ENCODE measurements at regions not wholly inside any gene's neighbourhood (a gene's known extent, or its start where the extent isn't known, plus 50 kb on each side); places are given as distances from the start of the nearest gene placed in this dataset.
"Not testable (repeated sequence)": the region's sequence is repeated elsewhere in the genome, so short reads cannot be mapped to it uniquely, and the experiment has no call there.

DNA sequence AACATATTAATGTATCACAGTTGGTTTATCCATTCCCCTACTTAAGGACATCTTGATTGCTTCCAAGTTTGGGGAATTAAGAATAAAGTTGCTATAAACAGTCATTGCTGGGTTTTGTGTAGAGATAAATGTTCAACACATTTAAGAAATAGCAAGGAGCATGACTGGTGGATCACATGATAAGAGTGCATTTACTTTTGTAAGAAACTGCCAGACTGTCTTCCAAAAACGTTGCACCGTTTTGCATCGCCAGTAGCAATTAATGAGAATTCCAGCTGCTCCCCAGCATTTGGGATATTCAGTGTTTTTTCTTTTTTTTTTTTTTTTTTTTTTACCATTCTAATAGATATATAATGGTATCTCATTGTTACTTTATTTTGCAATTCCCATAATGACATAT lies 695.7 kb upstream of the GJE1 start:
- DNase-seq, result no peak

DNA sequence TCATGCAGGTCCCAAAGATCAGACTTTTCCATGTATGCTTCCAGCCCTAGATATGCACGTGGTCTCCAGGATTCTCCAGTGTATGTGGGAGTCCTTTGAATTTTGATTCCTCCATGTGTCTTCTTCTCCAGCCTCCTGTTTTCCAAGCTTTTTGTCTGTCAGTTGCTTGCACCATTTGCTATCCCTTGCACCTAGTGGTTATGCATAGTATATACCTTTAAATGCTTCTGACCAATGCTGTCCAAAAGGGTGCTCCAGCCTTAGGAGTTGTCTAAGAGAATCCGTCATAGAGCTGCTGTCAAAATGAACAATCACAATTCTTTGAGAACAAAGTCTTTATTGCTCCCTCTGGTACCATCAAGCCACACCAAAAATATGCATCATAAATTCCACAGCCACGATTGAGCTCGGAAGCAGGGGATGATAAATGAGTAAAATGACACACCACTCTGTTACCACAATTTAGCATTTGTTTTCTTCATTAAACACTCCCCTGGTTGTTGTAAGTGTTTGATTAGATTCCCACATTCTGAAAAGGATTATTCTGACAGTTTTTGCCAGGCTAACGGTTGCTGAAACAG lies 706.2 kb upstream of the GJE1 start:
- DNase-seq, result no peak

DNA sequence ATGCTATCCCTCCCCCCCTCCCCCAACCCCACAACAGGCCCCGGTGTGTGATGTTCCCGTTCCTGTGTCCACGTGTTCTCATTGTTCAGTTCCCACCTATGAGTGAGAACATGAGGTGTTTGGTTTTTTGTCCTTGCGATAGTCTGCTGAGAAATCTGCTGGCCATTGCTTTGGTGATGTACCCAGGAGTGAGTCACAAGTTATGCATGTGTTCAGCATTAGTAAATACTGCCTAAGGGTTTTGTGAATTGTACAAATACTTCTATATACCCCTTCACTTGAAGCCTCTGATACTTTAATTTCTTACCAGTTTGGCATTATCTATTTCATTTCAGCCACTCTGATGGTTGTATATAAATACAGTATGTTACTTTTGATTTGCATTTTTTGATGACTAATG lies 711.3 kb upstream of the GJE1 start:
- no peak for DNase-seq

DNA sequence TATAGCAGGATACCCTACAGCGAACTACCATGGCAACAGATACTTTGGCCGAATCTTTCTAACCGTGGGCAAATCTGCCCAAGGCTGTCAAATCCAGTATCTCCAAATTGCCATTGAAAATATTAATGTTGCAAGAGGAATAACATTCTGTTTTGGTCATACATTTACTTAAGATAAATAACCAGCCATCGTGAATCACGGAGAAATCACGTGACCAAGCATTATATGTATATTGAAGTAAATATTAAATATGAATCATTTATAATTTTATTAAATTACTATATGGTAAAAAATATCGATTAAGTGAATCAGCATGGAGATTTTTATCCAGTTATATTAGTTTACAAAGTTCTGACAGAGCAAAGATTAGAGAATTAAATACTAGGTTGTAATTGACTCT lies 714.6 kb upstream of the GJE1 start:
- DNase-seq, result no peak

DNA sequence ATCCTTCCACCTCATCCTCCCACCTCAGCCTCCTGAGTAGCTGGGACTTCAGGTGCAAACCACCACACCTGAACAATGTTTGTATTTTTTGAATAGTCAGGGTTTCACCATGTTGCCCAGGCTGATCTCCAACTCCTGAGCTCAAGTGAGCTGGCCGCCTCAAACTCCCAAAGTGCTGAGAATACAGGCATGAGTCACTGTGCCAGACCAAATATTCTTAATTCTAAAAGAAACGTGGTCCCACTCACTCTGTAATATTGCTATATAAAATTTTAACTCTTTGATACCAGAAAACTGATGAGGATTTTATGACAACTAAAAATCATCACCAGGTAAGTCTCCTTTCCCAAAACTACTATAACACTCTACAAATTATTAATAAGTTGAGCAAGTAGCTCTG lies 716.8 kb upstream of the GJE1 start:
- DNase-seq, result no peak

DNA sequence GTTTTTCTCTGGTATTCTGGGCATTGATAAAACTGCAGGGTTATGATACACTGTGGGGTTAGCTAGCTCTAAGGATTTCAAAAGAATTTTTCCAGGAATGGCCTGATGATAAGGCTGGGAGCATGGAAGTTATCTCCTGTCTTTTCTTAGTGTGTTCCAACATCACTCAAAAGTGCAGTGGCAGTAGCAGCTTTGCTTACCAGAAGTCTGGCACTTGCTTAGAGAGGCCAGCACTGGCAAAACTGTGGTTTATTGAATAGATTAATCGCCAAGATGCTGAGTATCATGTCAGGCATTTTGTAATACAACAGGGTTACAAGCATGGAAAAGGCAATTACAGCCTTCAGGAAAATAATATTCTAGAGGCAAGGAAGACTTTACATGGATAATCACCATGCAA lies 719.5 kb upstream of the GJE1 start:
- no peak for DNase-seq

DNA sequence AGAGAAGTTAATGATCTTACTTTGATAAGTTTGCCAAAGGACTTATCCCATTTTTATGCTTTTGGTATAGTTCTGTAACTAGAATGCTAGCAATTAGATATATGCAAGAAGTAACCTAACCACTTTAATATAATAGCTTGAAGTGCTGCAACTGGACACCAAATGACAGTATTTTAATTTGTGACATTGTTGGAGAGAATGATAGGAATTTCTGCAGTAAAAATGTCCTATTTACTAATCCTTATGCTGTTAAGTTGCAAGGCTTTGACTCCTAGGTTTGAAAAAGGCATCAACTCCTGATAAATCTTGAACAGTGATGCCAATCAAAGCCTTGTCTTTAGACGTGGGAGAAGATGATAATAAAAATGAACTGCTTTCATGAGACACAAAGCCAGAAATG lies 726.0 kb upstream of the GJE1 start:
- DNase-seq, result no peak

DNA sequence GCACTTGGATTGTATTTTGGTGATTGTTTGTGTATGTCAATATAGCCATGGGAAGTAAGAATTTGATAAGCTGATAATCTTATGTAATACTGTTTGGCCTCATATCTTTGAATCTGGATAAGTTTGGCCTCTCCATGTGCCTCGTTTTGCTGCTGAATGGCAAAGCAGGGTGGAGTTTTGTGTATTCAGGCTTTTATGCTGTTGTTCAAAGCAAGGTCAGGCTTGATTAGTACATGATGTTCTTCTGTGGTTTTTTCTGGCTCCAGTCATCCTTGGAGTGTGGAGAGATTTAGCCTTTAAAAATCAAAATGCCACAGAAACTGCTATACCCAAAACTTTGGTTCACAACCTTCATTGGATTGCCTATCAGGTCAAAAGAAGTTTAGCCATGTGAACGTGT lies 728.9 kb upstream of the GJE1 start:
- DNase-seq, result no peak

DNA sequence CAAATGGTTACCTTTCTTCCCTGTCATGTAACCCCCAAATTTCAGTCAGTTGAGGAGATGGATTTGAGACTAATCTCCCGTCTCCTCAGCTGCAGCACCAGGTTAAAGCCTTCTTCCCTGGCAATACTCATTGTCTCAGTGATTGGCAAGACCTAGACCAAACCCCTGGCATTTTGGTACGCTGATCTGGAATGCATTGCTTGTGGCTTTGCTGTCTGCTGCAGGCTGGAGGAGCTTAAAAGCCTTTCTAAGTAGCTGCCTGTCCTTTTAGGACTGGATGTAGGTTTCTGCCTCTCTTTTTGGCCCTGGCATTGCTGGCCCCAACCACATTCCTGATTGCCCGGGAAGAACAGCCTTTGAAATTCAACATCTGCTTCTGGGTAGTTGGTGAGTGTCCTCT lies 729.6 kb upstream of the GJE1 start:
- DNase-seq, result no peak

DNA sequence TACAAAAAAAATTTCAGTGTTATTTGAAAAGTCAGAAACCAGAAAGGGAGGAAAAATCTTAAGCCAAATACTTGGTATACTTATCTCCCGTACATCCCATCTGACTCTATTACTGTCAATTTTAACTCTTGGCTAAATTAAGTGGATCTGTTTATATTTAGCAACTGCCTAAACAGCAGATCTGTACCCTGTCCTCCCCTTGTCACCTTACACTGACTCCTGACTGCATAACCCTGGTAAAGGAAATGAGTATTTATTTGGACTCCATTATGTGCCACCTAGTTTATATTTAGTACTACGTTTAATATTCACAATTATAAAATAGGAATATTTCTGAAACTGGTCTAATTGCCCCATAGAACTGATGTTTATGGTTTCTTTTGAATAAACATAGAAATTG lies 730.2 kb upstream of the GJE1 start:
- DNase-seq, result no peak

DNA sequence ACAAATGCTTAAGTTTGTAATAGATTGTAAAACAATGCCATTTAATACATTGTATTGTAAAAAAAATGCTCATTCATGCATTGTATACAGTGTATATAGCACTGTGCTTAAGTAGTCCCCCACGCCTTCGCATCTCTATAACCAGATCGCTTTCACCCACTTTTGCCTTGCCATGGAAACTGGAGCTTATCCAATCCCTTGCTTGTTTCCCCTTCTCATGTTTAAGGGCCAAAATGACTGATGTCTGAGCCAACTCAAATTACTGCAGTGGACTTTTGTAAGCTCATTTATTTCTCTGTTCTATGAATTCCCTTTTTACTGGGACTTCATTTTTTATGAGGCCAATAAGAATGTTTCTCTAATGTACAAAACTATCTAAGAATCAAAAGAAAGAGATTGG lies 730.9 kb upstream of the GJE1 start:
- no peak for DNase-seq

DNA sequence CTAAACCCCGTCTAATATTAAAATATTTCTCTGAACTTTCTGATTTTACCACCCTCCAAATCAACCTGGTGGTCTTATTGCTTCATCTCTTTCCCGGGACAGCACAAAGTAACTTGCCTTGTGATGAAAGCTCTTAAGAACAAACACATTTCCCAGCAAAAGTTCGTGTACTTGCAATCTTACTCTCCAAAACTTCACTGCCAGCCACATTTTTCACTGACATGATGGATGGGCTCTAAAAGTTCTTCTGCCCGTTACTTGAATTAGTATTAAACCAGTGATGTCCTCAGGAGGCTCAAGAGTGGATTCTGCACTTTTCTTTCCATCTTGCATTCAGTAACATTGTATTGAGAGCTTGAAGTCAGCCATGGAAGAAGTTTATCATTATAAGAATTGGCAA lies 731.6 kb upstream of the GJE1 start:
- no peak for DNase-seq

DNA sequence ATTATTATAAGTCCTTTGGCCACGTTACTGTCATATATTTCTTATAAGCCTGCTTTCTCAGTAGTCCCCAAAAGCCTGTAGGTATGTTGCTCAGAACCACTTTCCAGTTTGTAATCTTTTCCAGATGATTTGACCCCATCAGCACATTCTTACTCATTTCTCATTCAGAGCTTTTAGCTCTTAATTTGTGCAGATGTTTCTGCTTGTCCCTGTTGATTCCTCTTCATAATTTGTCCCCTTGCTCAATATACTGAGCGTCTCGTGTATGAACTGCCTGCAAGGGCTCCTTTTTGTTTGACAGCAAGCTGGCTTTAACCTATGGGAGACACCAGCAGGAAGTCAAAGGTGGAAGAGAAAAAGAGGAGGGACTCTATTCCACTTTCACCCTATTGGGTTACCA lies 733.8 kb upstream of the GJE1 start:
- DNase-seq, result no peak

DNA sequence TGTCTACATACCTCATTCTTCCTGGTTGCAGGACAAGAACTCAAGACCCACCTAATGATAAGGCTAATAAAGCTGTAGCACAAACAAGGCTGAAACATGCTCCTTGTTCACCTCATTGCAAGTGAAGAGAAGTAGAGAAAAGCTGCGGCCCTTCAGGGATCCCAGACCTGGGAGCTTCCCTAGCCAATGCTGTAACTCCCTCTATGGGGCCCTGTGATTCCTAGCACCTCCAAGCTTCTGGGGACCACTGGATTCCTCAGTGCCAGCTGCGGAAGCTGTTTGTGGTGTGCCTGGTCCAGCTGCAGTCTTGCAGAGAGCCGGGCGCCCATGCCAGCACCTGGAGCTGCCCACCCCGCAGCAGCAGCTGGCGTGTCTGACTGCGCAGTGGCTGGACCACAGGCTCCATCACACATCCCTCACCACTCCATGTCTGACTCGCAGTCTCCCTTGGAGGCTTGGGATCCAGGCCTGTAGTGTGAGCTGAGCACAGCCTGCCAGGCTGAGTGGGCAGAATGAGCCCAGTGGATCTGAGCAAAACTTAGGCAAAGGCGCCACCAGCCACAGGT lies 737.2 kb upstream of the GJE1 start:
- DNase-seq, result no peak

DNA sequence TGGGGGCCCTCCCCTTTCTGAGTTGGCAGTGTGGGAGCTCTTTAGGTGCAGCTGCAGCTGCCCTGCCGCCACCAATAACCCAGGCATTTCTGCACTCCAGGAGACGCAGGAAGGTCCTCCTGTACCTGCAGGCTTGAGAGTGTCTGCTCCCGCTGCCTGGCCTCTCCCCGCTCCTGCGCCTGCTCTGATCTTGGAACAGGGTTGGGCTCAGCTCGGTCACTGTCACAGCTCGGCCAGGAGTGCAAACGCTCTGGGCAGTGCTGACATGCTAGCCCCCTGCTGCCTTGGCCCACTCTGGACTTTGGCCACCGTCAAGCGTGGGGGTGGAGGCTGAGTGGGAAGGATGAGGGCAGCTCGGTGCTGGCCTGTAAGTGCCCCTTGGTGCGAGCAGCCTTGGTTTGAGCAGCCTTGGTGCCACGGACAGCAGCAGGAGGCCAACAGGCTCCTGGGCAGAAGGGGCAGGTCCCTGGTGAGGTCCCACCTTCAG lies 738.1 kb upstream of the GJE1 start:
- DNase-seq, result no peak

DNA sequence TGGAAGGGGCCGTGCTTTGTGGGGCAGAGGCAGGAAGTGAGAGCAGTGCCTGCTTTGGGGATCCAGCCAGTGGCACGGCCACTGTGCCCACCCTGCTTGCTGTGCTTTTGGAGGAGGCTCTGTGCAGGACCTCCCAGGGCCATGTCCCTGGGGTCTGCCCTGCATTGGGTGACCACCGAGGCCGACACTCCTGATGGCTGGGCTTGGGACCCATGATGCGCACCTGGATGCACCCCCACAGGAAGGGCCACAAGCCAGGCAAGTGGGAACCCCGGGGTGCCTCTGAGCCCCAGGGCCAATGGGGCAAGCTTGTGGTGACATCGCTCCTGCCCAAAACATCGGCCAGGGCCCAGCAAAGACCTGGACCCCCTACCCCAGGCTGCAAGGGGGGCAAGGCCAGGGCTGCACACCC lies 738.6 kb upstream of the GJE1 start:
- no peak for DNase-seq

DNA sequence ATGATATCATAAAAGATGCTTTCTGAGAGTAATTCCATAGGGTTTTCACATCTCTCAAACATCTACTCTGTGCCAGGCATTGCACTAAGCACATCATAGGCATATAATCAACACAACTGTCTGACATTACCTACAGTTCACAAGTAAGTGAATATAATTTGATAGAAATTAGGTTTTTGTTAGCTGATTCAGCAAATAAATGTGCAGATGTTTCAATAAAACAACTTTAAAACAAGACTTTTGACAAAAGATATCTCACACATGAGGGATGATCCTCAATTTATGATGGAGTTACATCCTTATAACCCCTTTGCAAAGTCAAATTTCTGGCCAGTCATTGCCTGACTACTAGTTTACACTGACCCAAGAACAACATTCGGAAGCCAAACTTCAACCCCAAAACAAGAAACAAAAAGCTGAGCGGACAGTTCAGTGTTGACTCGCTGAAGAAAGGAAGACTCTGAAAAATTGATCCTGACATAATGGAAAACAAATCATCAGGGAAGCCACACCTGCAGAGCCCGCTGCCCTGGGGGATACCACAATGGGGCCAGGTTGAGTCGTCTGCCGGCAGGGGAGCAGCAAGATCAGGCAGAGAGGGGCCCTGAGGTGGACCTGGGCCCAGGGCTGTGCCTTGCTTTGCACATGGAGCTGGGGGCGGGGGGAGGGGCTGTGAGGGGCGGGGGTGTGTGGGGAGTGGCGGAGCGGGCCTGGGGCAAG lies 739.2 kb upstream of the GJE1 start:
- DNase-seq, result no peak

DNA sequence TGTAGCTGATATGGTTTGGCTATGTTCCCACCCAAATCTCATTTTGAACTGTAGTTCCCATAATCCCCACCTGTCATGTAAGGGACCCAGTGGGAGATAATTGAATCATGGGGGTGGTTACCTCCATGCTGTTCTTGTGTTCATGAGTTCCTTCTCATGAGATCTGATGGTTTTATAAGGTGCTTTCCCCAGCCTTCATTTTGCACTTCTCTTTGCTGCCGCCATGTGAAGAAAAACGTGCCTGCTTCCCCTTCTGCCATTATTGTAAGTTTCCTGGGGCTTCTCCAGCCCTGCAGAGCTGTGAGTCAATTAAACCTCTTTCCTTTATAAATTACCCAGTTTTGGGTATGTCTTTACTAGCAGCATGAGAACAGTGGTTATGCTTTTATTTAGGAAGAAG lies 741.6 kb upstream of the GJE1 start:
- DNase-seq, result not testable (repeated sequence)

DNA sequence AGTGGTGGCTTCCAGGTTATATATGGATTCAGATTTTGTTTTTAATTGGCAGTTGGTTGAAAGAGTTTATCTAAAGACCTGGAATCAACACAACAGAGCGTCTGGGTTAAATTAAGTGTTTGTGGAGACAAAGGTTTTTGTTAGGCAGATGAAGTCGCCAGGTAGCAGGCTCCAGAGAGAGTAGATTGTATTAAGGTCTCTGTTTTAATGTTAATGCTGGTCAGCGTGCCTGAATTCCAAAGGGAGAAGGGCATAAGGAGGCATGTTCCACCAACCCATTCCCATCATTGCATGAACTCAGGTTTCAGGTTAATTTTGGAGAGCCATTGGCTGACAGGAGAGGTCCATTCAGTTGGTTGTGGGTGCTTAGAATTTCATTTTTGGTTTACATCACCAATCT lies 744.1 kb upstream of the GJE1 start:
- DNase-seq, result no peak

DNA sequence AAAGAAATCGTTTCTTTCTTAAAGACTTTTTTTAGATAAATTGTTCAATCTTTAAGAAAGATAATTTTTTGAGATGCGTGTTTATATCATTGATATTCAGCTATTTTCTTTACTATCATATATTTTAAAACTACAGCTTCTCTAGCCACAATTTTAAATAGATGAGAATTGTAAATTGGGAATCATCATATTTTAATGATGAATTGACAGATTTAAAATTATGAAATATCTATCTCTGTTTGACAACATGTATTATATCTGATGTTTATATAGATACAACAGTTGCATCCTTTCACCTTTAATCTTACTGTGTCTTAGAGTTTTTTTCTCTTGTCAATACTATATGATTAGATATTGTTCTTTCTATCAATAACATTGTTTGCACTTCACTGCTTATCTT lies 762.3 kb upstream of the GJE1 start:
- no peak for DNase-seq

DNA sequence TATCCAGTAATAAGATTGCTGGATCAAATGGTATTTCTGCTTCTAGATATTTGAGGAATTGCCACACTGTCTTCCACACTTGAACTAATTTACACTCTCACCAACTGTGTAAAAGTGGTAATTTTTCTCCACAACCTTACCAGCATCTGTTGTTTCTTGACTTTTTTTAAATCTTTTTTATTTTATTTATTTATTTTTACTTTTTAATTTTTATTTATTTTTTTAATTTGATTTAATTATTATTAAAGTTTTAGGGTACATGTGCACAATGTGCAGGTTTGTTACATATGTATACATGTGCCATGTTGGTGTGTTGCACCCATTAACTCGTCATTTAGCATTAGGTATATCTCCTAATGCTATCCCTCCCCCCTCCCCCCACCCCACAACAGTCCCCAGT lies 765.9 kb upstream of the GJE1 start:
- DNase-seq, result not testable (repeated sequence)

DNA sequence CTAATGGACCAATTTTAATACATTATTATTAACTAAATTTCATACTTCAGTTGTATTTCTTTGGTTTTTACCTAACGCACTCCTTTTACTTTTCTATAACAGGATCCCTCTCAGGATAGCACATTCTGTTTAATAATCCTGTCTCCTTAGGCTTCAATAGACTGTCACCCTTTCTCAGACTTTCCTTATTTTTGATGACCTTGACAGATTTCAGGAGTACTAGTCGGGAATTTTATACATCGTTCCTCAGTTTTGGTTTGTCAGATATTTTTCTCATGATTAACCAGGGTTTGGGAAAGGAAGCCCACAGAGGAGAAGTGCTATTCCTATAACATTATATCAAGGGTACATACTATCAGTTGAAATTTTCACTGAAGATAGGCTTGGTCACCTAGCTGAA lies 768.0 kb upstream of the GJE1 start:
- DNase-seq, result no peak

DNA sequence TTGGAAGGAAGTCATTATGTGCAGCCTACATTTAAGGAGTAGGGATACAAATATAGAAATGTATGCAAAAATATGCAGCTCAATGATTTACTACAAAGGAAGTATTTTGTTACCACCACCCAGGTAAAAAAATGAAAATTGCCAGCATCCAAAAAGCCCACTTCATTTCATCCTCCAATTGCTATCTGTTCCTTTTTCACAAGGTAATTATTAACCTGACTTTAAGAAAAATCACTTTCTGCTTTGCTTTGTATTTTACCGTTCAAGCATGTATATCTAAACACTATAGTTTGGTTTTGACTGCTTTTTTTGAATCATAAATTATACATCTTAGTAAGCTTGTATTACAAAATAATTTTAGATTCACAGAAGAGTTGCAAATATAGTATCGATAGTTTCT lies 768.5 kb upstream of the GJE1 start:
- no peak for DNase-seq

DNA sequence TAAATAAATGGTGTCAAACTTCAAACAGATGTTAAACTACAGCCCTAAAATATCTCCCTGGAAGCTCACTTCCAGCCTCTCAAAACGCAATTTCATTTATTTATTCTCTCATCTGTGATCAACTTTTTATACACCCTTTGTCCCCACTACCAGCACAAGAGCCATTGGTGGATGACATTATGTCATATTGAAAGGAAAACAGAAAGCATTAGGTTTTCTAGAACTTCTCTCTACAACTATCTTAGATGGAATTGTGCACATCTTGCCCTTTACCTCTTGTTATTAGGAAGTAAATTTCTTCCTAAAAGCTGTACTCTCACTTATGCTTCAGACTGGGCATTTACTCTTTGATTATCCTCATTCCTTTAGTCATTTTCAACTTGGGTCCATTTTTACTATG lies 771.2 kb upstream of the GJE1 start:
- DNase-seq, result no peak

DNA sequence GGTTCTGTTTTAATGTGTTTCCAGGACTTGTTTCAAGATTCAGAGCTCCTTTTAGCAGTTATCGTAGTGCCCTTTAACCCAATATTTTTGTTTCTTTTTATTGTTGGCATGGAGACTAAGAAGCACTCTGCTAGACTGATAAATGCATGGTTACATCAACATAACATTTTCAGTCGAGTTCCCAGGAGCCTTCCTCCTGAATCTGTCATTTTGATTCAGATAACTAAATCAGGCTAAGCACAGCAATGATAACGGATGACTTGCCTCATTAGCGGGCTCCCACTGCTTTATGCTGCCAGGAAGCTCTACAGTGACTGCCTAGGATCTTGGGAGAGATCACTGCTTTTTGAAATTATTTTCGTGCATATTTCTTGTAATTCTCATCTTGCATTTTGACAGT lies 772.8 kb upstream of the GJE1 start:
- no peak for DNase-seq

All from NCI-H2029 (cell line).